HepG2 (cell line): ENCODE measurements at regions not wholly inside any gene's neighbourhood (a gene's known extent, or its start where the extent isn't known, plus 50 kb on each side); places are given as distances from the start of the nearest gene placed in this dataset.

Experiments
- GLI4 ChIP-seq: sonication (generic); formaldehyde crosslinking; IDR thresholded peaks from 2 replicates; pipeline ENCODE4 v1.5.1; 2020; ENCODE audit warnings: missing genetic modification reagents, mild to moderate bottlenecking, moderate library complexity, borderline replicate concordance
- TIGD3 ChIP-seq: sonication (generic); formaldehyde crosslinking; IDR thresholded peaks from 2 replicates; pipeline ENCODE4 v1.5.1; 2020; ENCODE audit warnings: mild to moderate bottlenecking, missing genetic modification reagents, borderline replicate concordance
- TF ChIP-seq, protein P1 (sequence below): IDR thresholded peaks from 2 replicates; pipeline ENCODE4 v1.6.1; 2016; ENCODE audit warnings: low read depth, control low read depth
- TF ChIP-seq, protein P2 (sequence below): sonication (generic); formaldehyde crosslinking; IDR thresholded peaks from 2 replicates; pipeline ENCODE4 v1.8.0; 2022; ENCODE audit warnings: missing genetic modification reagents, mild to moderate bottlenecking, moderate library complexity, borderline replicate concordance

GRCh38 chr10:113339121-113339520, 213.7 kb upstream of the HABP2 start:
- TF ChIP-seq TIGD3 (CRISPR knock-in tag): no peak
- TF ChIP-seq GLI4 (CRISPR knock-in tag): no peak
- TF ChIP-seq, protein P1, sequence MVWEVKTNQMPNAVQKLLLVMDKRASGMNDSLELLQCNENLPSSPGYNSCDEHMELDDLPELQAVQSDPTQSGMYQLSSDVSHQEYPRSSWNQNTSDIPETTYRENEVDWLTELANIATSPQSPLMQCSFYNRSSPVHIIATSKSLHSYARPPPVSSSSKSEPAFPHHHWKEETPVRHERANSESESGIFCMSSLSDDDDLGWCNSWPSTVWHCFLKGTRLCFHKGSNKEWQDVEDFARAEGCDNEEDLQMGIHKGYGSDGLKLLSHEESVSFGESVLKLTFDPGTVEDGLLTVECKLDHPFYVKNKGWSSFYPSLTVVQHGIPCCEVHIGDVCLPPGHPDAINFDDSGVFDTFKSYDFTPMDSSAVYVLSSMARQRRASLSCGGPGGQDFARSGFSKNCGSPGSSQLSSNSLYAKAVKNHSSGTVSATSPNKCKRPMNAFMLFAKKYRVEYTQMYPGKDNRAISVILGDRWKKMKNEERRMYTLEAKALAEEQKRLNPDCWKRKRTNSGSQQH (CRISPR knock-in tag): no peak
- TF ChIP-seq, protein P2, sequence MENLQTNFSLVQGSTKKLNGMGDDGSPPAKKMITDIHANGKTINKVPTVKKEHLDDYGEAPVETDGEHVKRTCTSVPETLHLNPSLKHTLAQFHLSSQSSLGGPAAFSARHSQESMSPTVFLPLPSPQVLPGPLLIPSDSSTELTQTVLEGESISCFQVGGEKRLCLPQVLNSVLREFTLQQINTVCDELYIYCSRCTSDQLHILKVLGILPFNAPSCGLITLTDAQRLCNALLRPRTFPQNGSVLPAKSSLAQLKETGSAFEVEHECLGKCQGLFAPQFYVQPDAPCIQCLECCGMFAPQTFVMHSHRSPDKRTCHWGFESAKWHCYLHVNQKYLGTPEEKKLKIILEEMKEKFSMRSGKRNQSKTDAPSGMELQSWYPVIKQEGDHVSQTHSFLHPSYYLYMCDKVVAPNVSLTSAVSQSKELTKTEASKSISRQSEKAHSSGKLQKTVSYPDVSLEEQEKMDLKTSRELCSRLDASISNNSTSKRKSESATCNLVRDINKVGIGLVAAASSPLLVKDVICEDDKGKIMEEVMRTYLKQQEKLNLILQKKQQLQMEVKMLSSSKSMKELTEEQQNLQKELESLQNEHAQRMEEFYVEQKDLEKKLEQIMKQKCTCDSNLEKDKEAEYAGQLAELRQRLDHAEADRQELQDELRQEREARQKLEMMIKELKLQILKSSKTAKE: no peak
